NCI-H2029 (cell line): ENCODE measurements at regions not wholly inside any gene's neighbourhood (a gene's known extent, or its start where the extent isn't known, plus 50 kb on each side); places are given as distances from the start of the nearest gene placed in this dataset.

Experiments used
- DNase-seq: peaks from one replicate; lab custom pipeline; 2025; lab: John Stamatoyannopoulos, UW

GRCh38 chrX:17922303-17922702, 61.2 kb upstream of the RAI2 start:
- peak; percentile 49 for DNase-seq

DNA sequence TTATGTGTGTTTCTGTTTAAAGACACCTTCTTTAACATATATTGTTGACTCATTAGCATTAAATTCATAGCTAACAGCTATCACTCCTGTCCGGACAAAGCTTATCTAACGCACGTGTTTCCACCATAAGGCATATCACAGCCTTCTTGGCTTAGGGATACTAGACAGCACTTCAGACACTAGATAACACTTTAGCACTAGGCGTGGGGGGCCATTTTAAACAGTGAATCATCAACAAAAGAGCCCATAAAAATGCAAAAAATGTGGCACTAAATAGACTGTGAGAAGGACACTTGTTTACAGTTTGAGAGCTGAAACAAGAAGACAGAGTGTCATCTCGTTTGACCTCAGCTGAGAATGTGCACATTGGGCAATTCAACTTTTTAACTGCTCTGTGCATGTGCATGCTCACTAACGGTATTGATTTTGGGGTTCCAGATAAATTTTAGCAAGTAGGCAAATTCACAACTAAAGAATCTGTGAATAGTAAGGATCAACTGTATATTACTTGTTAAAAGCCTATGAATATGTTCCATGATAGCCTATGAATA, 58.9 kb upstream of the RAI2 start:
- DNase-seq = no peak

GRCh38 chrX:17917945-17918577, 57.0 kb upstream of the RAI2 start:
- no peak for DNase-seq

- no peak for DNase-seq
Observed at GRCh38 chrX:17913801-17914200, 52.7 kb upstream of the RAI2 start.
